ENCODE measurements at regions not wholly inside any gene's neighbourhood (a gene's known extent, or its start where the extent isn't known, plus 50 kb on each side); places are given as distances from the start of the nearest gene placed in this dataset.
"Not testable (repeated sequence)": the region's sequence is repeated elsewhere in the genome, so short reads cannot be mapped to it uniquely, and the experiment has no call there.

GRCh38 chr9:108803428-108804065 lies 52.2 kb downstream of the ACTL7B start:
- DNase-seq: no peak

GRCh38 chr9:108802967-108803366 lies 52.8 kb downstream of the ACTL7B start:
- no peak for DNase-seq

- DNase-seq: no peak
Observed at GRCh38 chr9:108801949-108802348, 53.8 kb downstream of the ACTL7B start.

- no peak for DNase-seq
Observed at GRCh38 chr9:108800632-108801099, 55.1 kb downstream of the ACTL7B start.

- DNase-seq: no peak
Observed at GRCh38 chr9:108793573-108793972, 62.2 kb downstream of the ACTL7B start.

- no peak for DNase-seq
Observed at GRCh38 chr9:108789742-108790141, 66.0 kb downstream of the ACTL7B start.

- DNase-seq: no peak
Observed at GRCh38 chr9:108787690-108788048, 68.1 kb downstream of the ACTL7B start.

- no peak for DNase-seq
Observed at GRCh38 chr9:108786901-108787689, 68.7 kb downstream of the ACTL7B start.

GRCh38 chr9:108786322-108786721 lies 69.5 kb downstream of the ACTL7B start:
- no peak for DNase-seq

- no peak for DNase-seq
Observed at GRCh38 chr9:108784998-108785397, 70.8 kb downstream of the ACTL7B start.

GRCh38 chr9:108783731-108784495 lies 71.9 kb downstream of the ACTL7B start:
- DNase-seq: no peak

- DNase-seq: no peak
Observed at GRCh38 chr9:108783326-108783725, 72.5 kb downstream of the ACTL7B start.

GRCh38 chr9:108780942-108781734 lies 74.6 kb downstream of the ACTL7B start:
- DNase-seq: no peak

GRCh38 chr9:108779551-108780325 lies 76.0 kb downstream of the ACTL7B start:
- no peak for DNase-seq

- peak; percentile 73 for DNase-seq
Observed at GRCh38 chr9:108776920-108777639, 78.7 kb downstream of the ACTL7B start.

- DNase-seq: peak; percentile 54
Observed at GRCh38 chr9:108775901-108776306, 79.9 kb downstream of the ACTL7B start.

- not testable (repeated sequence) for DNase-seq
Observed at GRCh38 chr9:108774088-108774487, 81.7 kb downstream of the ACTL7B start.

GRCh38 chr9:108772301-108772894 lies 83.4 kb downstream of the ACTL7B start:
- no peak for DNase-seq

GRCh38 chr9:108768744-108769143 lies 87.0 kb downstream of the ACTL7B start:
- DNase-seq: no peak

- peak; percentile 87 for DNase-seq
Observed at GRCh38 chr9:108766626-108767161, 89.1 kb downstream of the ACTL7B start.

GRCh38 chr9:108765265-108765664 lies 90.5 kb downstream of the ACTL7B start:
- no peak for DNase-seq
